ENCODE measurements at regions not wholly inside any gene's neighbourhood (a gene's known extent, or its start where the extent isn't known, plus 50 kb on each side); places are given as distances from the start of the nearest gene placed in this dataset.

DNA sequence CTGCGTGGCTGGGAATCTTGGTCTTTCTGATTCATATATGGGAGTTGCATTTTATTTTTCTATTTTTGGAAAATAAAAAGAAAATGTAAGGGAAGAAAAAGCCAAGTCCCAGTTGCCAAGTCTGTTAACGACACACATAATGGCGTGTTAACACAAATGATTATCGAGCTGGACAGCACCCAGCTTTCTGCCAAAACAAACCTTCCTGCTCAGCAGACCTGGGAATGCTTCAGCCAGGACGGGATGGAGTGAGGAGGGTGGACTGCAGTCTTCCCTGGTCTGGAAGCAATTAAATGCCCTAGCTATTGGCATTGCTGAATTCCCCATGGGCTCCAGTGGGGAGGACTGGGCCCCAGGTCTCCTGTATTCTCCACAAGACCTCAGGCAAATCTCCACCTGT, 184.2 kb upstream of the USP24 start:
- ATAC-seq (no peak), DNase-seq (no peak)
- Histone ChIP-seq H3K4me3 (ENCODE audit: low read length) (no peak overlapping the region), H3K36me3 (ENCODE audit: control insufficient read depth, insufficient read depth, low read length) (no peaks in the 10 kb centered on the region), H3K27me3 (ENCODE audit: control insufficient read depth, insufficient read depth, low read length) (peaks cover 4% of the 10 kb centered on the region), H3K9me3 (ENCODE audit: control insufficient read depth, insufficient read depth, low read length) (no peaks in the 10 kb centered on the region), H3K27ac (ENCODE audit: low read length) (no peak overlapping the region), H3K4me1 (ENCODE audit: control insufficient read depth, insufficient read depth, low read length) (no peaks in the 10 kb centered on the region)
- intact Hi-C loops (cut with micrococcal nuclease), result no loop called here
- TF ChIP-seq, protein P1, sequence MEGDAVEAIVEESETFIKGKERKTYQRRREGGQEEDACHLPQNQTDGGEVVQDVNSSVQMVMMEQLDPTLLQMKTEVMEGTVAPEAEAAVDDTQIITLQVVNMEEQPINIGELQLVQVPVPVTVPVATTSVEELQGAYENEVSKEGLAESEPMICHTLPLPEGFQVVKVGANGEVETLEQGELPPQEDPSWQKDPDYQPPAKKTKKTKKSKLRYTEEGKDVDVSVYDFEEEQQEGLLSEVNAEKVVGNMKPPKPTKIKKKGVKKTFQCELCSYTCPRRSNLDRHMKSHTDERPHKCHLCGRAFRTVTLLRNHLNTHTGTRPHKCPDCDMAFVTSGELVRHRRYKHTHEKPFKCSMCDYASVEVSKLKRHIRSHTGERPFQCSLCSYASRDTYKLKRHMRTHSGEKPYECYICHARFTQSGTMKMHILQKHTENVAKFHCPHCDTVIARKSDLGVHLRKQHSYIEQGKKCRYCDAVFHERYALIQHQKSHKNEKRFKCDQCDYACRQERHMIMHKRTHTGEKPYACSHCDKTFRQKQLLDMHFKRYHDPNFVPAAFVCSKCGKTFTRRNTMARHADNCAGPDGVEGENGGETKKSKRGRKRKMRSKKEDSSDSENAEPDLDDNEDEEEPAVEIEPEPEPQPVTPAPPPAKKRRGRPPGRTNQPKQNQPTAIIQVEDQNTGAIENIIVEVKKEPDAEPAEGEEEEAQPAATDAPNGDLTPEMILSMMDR (IDR thresholded peaks at IDR 0.05), result no peak
- WGBS (ENCODE audit: insufficient coverage), result 77% methylated on average over 5 of the region's 5 CpGs
- no peaks in the 10 kb centered on the region for H3K9me3 Mint-ChIP-seq
- H3K36me3 Mint-ChIP-seq, result no peaks in the 10 kb centered on the region
- no peak overlapping the region for H3K27ac Mint-ChIP-seq
- no peaks in the 10 kb centered on the region for H3K4me1 Mint-ChIP-seq
- H3K4me3 Mint-ChIP-seq, result no peak overlapping the region
- peaks cover 27 to 49% of the 10 kb centered on the region in 2 donors for H3K27me3 Mint-ChIP-seq (ENCODE audit: low read depth in 2 of 2)

DNA sequence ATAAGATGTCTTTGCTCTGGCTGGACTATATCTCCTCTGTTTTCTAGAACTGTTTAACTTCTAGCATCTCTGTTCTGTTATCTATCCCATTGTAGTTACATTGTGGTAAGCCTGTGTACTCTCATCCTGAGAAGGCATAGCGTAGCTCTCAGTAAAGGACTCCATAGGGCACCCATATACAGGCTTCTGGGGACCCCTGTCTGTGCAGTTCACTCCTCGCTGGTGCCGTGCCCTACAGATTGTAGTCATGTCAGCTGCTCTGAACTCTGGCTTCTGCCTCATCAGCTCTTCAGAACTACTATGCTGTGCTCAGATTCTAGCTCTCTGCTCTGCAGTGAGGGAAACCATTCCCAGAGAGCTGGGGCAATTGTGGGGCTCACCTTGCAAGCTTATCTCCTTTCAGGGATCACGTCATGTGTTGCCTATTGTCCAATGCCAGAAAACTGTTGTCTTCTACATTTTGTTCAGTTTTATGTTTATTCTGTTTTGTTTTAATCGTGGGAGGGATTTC, 181.3 kb upstream of the USP24 start:
- ATAC-seq (no peak), DNase-seq (no peak)
- no peaks in the 10 kb centered on the region for H3K36me3 Mint-ChIP-seq
- no peak overlapping the region for H3K27ac ChIP-seq (ENCODE audit: low read length)
- no peaks in the 10 kb centered on the region for H3K4me1 ChIP-seq (ENCODE audit: control insufficient read depth, insufficient read depth, low read length)
- intact Hi-C loops (cut with micrococcal nuclease), result no loop called here
- no peaks in the 10 kb centered on the region for H3K9me3 Mint-ChIP-seq
- peaks cover 4% of the 10 kb centered on the region for H3K27me3 ChIP-seq (ENCODE audit: control insufficient read depth, insufficient read depth, low read length)
- no peaks in the 10 kb centered on the region for H3K4me1 Mint-ChIP-seq
- no peak overlapping the region for H3K4me3 ChIP-seq (ENCODE audit: low read length)
- H3K9me3 ChIP-seq (ENCODE audit: control insufficient read depth, insufficient read depth, low read length), result no peaks in the 10 kb centered on the region
- no peak overlapping the region for H3K4me3 Mint-ChIP-seq
- TF ChIP-seq, protein P1 (IDR thresholded peaks at IDR 0.05), result no peak
- H3K27ac Mint-ChIP-seq, result no peak overlapping the region
- 84% methylated on average over 4 of the region's 5 CpGs for WGBS (ENCODE audit: insufficient coverage)
- no peaks in the 10 kb centered on the region for H3K36me3 ChIP-seq (ENCODE audit: control insufficient read depth, insufficient read depth, low read length)
- H3K27me3 Mint-ChIP-seq (ENCODE audit: low read depth in 2 of 2), result peaks cover 34 to 55% of the 10 kb centered on the region in 2 donors

DNA sequence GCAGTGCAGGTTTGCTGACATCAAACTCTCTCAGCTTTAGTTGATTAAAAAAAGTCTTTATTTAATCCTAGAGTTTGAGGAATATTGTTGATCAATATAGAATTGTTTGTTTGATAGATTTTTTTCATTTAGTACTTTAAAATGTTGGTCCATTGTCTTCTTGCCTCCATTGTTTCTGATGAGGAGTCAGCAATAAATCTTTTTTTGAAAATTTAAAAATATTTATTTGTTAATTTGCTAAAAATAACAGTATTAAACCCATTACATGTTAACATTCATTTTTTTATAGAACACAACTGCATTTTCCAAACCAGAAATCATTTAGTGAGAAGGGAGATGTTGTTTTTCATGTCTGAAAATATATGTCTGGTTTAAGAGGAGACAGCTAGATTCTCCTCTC, 173.8 kb upstream of the USP24 start:
- no peak overlapping the region for H3K4me3 ChIP-seq (ENCODE audit: low read length)
- H3K27me3 ChIP-seq (ENCODE audit: control insufficient read depth, insufficient read depth, low read length), result no peaks in the 10 kb centered on the region
- ATAC-seq, result no peak
- Mint-ChIP-seq H3K36me3 (no peaks in the 10 kb centered on the region), H3K27ac (no peak overlapping the region), H3K4me1 (no peaks in the 10 kb centered on the region), H3K27me3 (ENCODE audit: low read depth in 2 of 2) (peaks cover 26 to 40% of the 10 kb centered on the region in 2 donors), H3K9me3 (no peaks in the 10 kb centered on the region), H3K4me3 (no peak overlapping the region)
- TF ChIP-seq, protein P1 (IDR thresholded peaks at IDR 0.05), result no peak
- H3K4me1 ChIP-seq (ENCODE audit: control insufficient read depth, insufficient read depth, low read length), result no peaks in the 10 kb centered on the region
- intact Hi-C loops (cut with micrococcal nuclease), result no loop called here
- H3K27ac ChIP-seq (ENCODE audit: low read length), result no peak overlapping the region
- no peak for DNase-seq
- H3K36me3 ChIP-seq (ENCODE audit: control insufficient read depth, insufficient read depth, low read length), result no peaks in the 10 kb centered on the region
- no peaks in the 10 kb centered on the region for H3K9me3 ChIP-seq (ENCODE audit: control insufficient read depth, insufficient read depth, low read length)

DNA sequence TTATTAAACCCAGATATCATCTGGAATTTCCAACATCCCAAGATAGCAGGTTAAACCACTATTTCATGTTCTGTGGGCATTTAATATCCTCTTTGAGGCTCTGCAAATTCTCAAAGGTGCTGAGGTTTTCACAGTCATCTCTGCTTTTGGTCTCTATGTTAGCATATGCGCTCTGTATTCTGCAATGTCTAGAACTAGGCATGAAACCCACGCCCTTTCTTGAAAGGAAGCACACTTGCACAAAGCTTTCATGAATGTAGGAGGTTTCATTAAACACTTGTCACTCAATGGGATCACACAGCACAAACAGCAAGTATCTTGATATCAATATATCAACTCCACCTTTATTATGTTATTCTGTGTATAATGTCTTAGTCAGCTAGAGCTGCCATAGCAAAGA, 172.0 kb upstream of the USP24 start:
- no peak overlapping the region for H3K27ac Mint-ChIP-seq
- no peaks in the 10 kb centered on the region for H3K9me3 ChIP-seq (ENCODE audit: control insufficient read depth, insufficient read depth, low read length)
- no peak for ATAC-seq
- no peaks in the 10 kb centered on the region for H3K36me3 Mint-ChIP-seq
- WGBS (ENCODE audit: insufficient coverage), result 55% methylated on average over 2 of the region's 2 CpGs
- H3K4me1 ChIP-seq (ENCODE audit: control insufficient read depth, insufficient read depth, low read length), result no peaks in the 10 kb centered on the region
- no peak overlapping the region for H3K27ac ChIP-seq (ENCODE audit: low read length)
- TF ChIP-seq, protein P1 (IDR thresholded peaks at IDR 0.05), result no peak
- H3K4me3 ChIP-seq (ENCODE audit: low read length), result no peak overlapping the region
- no peaks in the 10 kb centered on the region for H3K27me3 ChIP-seq (ENCODE audit: control insufficient read depth, insufficient read depth, low read length)
- no peak for DNase-seq
- no peak overlapping the region for H3K4me3 Mint-ChIP-seq
- H3K9me3 Mint-ChIP-seq, result no peaks in the 10 kb centered on the region
- no peaks in the 10 kb centered on the region for H3K4me1 Mint-ChIP-seq
- no peaks in the 10 kb centered on the region for H3K36me3 ChIP-seq (ENCODE audit: control insufficient read depth, insufficient read depth, low read length)
- H3K27me3 Mint-ChIP-seq (ENCODE audit: low read depth in 2 of 2), result peaks cover 18 to 23% of the 10 kb centered on the region in 2 donors
- intact Hi-C loops (cut with micrococcal nuclease), result no loop called here
